ENCODE measurements at regions not wholly inside any gene's neighbourhood (a gene's known extent, or its start where the extent isn't known, plus 50 kb on each side); places are given as distances from the start of the nearest gene placed in this dataset.
A peak's percentile ranks its signal among the peaks of the same experiment; 100 is the strongest.

DNA sequence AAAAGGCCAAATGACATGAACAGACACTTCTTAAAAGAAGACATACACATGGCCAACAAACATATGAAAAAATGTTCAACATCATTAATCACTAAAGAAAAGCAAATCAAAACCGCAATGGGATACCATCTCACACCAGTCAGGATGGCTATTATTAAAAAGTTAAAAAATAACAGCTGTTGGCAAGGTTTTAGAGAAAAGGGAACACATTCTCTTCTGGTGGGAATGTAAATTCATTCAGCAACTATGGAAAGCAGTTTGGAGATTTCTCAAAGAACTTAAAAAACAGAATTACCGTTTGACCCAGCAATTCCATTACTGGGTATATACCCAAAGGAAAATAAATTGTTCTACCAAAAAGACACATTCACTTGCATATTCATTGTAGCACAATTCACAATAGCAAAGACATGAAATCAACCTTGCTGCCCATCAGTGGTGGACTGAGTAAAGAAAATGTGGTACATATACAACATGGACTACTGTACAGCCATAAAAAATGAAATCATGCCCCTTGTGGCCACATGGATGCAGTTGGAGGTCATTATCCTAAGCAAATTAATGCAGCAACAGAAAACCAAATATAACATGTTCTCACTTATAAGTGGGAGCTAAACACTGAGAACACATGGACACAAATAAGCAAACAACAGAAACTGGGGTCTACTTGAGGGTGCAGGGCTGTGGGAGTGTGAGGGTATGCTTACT lies 190.7 kb upstream of the MCTP2 start:
- no peaks in the 10 kb centered on the region; the same call in 1 of the 2 replicates for H3K36me3 Mint-ChIP-seq (ENCODE audit: low read depth)
- peaks cover 44% of the 10 kb centered on the region for H3K4me1 Mint-ChIP-seq (ENCODE audit: low read depth)
- peaks cover 4% of the 10 kb centered on the region; the same call in 1 of the 2 replicates for H3K9me3 Mint-ChIP-seq
- H3K4me3 Mint-ChIP-seq = no peak overlapping the region
- TF ChIP-seq, protein P1, sequence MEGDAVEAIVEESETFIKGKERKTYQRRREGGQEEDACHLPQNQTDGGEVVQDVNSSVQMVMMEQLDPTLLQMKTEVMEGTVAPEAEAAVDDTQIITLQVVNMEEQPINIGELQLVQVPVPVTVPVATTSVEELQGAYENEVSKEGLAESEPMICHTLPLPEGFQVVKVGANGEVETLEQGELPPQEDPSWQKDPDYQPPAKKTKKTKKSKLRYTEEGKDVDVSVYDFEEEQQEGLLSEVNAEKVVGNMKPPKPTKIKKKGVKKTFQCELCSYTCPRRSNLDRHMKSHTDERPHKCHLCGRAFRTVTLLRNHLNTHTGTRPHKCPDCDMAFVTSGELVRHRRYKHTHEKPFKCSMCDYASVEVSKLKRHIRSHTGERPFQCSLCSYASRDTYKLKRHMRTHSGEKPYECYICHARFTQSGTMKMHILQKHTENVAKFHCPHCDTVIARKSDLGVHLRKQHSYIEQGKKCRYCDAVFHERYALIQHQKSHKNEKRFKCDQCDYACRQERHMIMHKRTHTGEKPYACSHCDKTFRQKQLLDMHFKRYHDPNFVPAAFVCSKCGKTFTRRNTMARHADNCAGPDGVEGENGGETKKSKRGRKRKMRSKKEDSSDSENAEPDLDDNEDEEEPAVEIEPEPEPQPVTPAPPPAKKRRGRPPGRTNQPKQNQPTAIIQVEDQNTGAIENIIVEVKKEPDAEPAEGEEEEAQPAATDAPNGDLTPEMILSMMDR (IDR thresholded peaks at IDR 0.05) = peak; percentile 53
- no peak overlapping the region for H3K27ac Mint-ChIP-seq
- no peaks in the 10 kb centered on the region; the same call in 1 of the 2 replicates for H3K27me3 Mint-ChIP-seq (ENCODE audit: insufficient read depth)
- no peak for DNase-seq

DNA sequence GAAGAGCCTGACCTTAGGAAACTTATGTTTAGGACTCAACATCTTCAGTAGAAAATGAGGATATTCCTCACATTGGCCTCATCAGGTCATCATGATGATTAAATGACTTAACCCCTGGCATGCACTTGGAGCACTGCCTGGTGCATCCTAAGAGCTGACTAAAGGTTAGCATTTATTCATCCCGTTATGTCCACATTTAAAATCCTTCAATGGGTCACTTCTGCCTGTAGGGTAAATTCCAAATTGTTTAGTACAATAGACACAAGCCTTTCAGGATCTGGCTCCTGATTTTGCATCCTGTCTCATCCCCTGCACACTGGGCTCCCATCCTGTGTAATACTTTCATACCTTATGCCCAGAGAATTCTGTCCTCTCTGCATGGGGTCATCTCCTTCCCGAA lies 195.2 kb upstream of the MCTP2 start:
- H3K27me3 Mint-ChIP-seq (ENCODE audit: insufficient read depth) = no peaks in the 10 kb centered on the region
- peak; percentile 28 for DNase-seq
- H3K4me1 Mint-ChIP-seq (ENCODE audit: low read depth) = peaks cover 35% of the 10 kb centered on the region
- no peak overlapping the region for H3K27ac Mint-ChIP-seq
- H3K9me3 Mint-ChIP-seq = no peaks in the 10 kb centered on the region
- H3K4me3 Mint-ChIP-seq = no peak overlapping the region
- TF ChIP-seq, protein P1 (IDR thresholded peaks at IDR 0.05) = no peak
- no peaks in the 10 kb centered on the region for H3K36me3 Mint-ChIP-seq (ENCODE audit: low read depth)

DNA sequence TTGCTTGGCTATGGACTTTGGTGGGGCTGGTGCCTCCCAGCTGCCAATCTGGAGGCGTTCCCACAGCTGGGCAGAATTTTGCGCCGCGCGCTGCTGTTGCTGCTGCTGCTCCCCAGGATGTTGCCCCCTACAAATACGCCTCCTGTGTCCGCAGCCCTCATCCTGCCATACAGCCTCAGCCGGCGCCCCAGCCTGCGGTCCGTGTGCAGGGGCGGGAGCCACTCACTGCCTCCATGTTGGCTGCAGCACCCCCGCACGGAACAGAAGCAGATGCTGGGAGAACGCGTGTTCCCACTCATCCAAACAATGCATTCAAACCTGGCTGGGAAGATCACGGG lies 197.7 kb upstream of the MCTP2 start:
- H3K4me1 Mint-ChIP-seq (ENCODE audit: low read depth) = peaks cover 54% of the 10 kb centered on the region

DNA sequence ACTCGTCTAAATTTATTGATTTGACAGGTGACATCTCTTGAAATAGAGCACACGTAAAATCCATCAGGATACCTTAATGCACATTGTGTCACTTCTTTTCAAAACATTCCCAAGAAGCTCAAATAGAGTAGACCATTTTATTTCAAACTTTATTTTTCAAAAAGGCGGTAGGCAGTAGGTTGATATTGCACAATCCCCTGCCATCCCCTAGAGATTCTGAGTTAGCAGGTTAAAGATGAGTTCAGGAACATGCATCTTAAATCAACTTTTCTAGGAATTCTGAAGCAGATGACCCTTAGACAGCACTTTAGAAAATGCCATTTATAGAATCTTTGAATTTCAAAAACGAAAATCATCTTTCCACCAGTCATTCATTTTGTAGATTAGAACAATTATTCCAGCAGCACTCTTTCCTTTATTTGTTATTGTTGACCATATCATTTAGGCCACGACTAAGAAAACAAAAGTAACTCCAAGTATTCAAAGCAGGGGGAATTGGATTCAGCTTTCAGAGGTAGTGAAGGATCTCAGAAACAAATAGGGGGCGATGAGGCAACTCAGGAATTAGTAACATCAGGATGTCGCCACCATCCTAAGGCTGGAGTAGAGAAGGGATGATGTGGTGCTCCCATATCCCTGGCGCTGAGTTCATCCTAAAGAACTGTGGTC lies 198.2 kb upstream of the MCTP2 start:
- no peak overlapping the region for H3K4me3 Mint-ChIP-seq
- H3K9me3 Mint-ChIP-seq = no peaks in the 10 kb centered on the region
- H3K4me1 Mint-ChIP-seq (ENCODE audit: low read depth) = peaks cover 59% of the 10 kb centered on the region
- no peak overlapping the region for H3K27ac Mint-ChIP-seq
- no peaks in the 10 kb centered on the region for H3K36me3 Mint-ChIP-seq (ENCODE audit: low read depth)
- H3K27me3 Mint-ChIP-seq (ENCODE audit: insufficient read depth) = no peaks in the 10 kb centered on the region
- TF ChIP-seq, protein P1 (IDR thresholded peaks at IDR 0.05) = no peak
- no peak for DNase-seq

More for the DNA sequence above, 197.7 kb upstream of the MCTP2 start:
- Mint-ChIP-seq H3K9me3 (no peaks in the 10 kb centered on the region), H3K4me3 (no peak overlapping the region), H3K27ac (no peak overlapping the region), H3K27me3 (ENCODE audit: insufficient read depth) (no peaks in the 10 kb centered on the region), H3K36me3 (ENCODE audit: low read depth) (no peaks in the 10 kb centered on the region)
- TF ChIP-seq, protein P1 (IDR thresholded peaks at IDR 0.05) = no peak
- DNase-seq = no peak

DNA sequence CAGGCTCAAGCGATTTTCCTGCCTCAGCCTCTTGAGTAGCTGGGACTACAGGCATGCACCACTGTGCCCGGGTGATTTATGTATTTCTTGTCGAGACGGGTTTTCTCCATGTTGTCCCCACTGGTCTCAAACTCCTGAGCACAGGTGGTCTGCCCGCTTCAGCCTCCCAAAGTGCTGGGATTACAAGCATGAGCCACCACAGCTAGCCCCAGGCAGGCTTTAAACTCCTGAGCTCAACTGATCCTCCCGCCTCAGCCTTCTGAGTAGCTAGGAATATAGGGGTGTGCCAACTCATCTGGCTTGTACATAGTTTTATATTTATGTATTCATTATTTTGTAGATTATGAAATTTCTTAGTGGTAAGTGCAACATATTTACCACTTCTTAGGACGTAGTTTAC lies 198.8 kb upstream of the MCTP2 start:
- H3K27ac Mint-ChIP-seq = no peak overlapping the region
- H3K4me3 Mint-ChIP-seq = no peak overlapping the region
- no peaks in the 10 kb centered on the region for H3K36me3 Mint-ChIP-seq (ENCODE audit: low read depth)
- DNase-seq = no peak
- peaks cover 65% of the 10 kb centered on the region for H3K4me1 Mint-ChIP-seq (ENCODE audit: low read depth)
- no peaks in the 10 kb centered on the region for H3K27me3 Mint-ChIP-seq (ENCODE audit: insufficient read depth)
- H3K9me3 Mint-ChIP-seq = no peaks in the 10 kb centered on the region
- TF ChIP-seq, protein P1 (IDR thresholded peaks at IDR 0.05) = no peak
